Peyer's patch (tissue), 4 donors: ENCODE measurements at regions not wholly inside any gene's neighbourhood (a gene's known extent, or its start where the extent isn't known, plus 50 kb on each side); places are given as distances from the start of the nearest gene placed in this dataset.

Experiments
- POLR2A ChIP-seq, 2 donors: fragments of 450-650 bp; IDR thresholded peaks; one replicate each; pipeline ENCODE4 v1.5.1; 2017; ENCODE audit warnings: antibody characterized with exemption in 2 of 2, mild to moderate bottlenecking in 2 of 2, moderate library complexity in 2 of 2
- TF ChIP-seq, protein P1 (sequence below), 6 experiments: fragments of 450-650 bp in 4 of 6; fragments of 200-600 bp in 2 of 6; sonication (generic) in 1 of 6; IDR thresholded peaks; one replicate each; pipeline ENCODE4 v1.5.1; 2017 to 2019; ENCODE audit warnings: antibody characterized with exemption in 6 of 6, mild to moderate bottlenecking in 3 of 6, moderate library complexity in 1 of 6

DNA sequence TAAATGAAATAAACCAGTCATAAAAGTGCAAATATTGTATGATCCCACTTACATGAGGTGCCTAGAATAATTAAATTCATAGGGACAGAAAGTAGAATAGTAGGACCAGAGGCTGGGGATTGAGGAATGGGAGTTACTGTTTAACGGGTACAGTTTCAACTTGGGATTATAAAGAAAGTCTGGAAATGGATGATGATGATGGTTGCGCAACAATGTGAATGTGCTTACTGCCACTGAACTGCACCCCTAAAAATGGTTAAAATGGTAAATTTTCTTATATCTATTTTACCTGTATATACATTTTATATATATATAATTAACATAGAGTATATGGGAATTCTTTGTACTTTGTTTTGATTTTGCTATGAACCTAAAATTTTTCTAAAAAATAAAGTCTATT is 53.3 kb upstream of the L3MBTL3 start:
- no peak for TF ChIP-seq POLR2A (IDR thresholded peaks at IDR 0.05)
- TF ChIP-seq, protein P1, sequence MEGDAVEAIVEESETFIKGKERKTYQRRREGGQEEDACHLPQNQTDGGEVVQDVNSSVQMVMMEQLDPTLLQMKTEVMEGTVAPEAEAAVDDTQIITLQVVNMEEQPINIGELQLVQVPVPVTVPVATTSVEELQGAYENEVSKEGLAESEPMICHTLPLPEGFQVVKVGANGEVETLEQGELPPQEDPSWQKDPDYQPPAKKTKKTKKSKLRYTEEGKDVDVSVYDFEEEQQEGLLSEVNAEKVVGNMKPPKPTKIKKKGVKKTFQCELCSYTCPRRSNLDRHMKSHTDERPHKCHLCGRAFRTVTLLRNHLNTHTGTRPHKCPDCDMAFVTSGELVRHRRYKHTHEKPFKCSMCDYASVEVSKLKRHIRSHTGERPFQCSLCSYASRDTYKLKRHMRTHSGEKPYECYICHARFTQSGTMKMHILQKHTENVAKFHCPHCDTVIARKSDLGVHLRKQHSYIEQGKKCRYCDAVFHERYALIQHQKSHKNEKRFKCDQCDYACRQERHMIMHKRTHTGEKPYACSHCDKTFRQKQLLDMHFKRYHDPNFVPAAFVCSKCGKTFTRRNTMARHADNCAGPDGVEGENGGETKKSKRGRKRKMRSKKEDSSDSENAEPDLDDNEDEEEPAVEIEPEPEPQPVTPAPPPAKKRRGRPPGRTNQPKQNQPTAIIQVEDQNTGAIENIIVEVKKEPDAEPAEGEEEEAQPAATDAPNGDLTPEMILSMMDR (IDR thresholded peaks at IDR 0.05) = no peak
